H1 (cell line): ENCODE measurements at regions not wholly inside any gene's neighbourhood (a gene's known extent, or its start where the extent isn't known, plus 50 kb on each side); places are given as distances from the start of the nearest gene placed in this dataset.
A peak's percentile ranks its signal among the peaks of the same experiment; 100 is the strongest.

ENCODE experiments used
- CTCF ChIA-PET: fragments of 300-600 bp; sonication (Branson Sonifier 250); formaldehyde crosslinking; loops from one replicate; lab custom pipeline; 2021; ENCODE audit not compliant: partially characterized antibody; lab: Charles Lee
- POLR2A ChIA-PET: fragments of 300-600 bp; sonication (Branson Sonifier 250); formaldehyde crosslinking; loops from one replicate; lab custom pipeline; 2021; ENCODE audit warnings: inconsistent platforms; ENCODE audit not compliant: partially characterized antibody; lab: Charles Lee
- DNase-seq, 2 experiments: peaks; one replicate each; pipeline versions ENCODE4 v3.0.0 to v3.0.0-alpha.2; 2010 to 2022; ENCODE audit warnings: low spot score in 2 of 2, low read depth in 1 of 2, mixed read lengths in 1 of 2
- FAIRE-seq: peaks from 2 replicates; lab custom pipeline; 2011; peaks lifted over from hg19 to GRCh38; lab: Jason Lieb, UNC
- H2AFZ ChIP-seq: 2 replicates; pipeline ENCODE4 v1.8.1; 2012; ENCODE audit warnings: low read length, inconsistent platforms
- H2AK5ac ChIP-seq: 2 replicates; pipeline ENCODE4 v1.6.1; 2013; ENCODE audit warnings: low read depth, low read length
- H2BK120ac ChIP-seq: replicated peaks from 2 replicates; pipeline ENCODE3; 2013; ENCODE audit warnings: low read depth, low read length, inconsistent platforms
- H2BK12ac ChIP-seq: 2 replicates; pipeline ENCODE4 v1.6.1; 2013; ENCODE audit warnings: low read depth, low read length
- H2BK15ac ChIP-seq: 2 replicates; pipeline ENCODE4 v1.6.1; 2013; ENCODE audit warnings: low read length
- H2BK20ac ChIP-seq: 2 replicates; pipeline ENCODE4 v1.6.1; 2013; ENCODE audit warnings: low read length
- H2BK5ac ChIP-seq: 2 replicates; pipeline ENCODE4 v1.6.1; 2013; ENCODE audit warnings: low read depth, low read length
- H3K14ac ChIP-seq: 2 replicates; pipeline ENCODE4 v1.6.1; 2013; ENCODE audit warnings: inconsistent platforms; ENCODE audit not compliant: insufficient read length
- H3K18ac ChIP-seq: 2 replicates; pipeline ENCODE4 v1.6.1; 2013; ENCODE audit warnings: low read length; ENCODE audit errors: extremely low read depth
- H3K23ac ChIP-seq: 2 replicates; pipeline ENCODE4 v1.6.1; 2013; ENCODE audit warnings: inconsistent platforms; ENCODE audit not compliant: insufficient read length
- H3K23me2 ChIP-seq: 2 replicates; pipeline ENCODE4 v1.6.1; 2013; ENCODE audit warnings: low read depth, low read length
- H3K27ac ChIP-seq: 2 replicates; pipeline ENCODE4 v1.6.1; 2011; ENCODE audit warnings: low read depth, low read length, inconsistent platforms
- H3K27me3 ChIP-seq, 4 experiments: replicated peaks in 1 of 4; 1 replicate in 1 of 4; 2 replicates in 3 of 4; pipeline versions ENCODE4 v1.6.1 to v1.8.1; 2011 to 2013; ENCODE audit warnings: low read length in 3 of 4, mild to moderate bottlenecking in 3 of 4, inconsistent platforms in 2 of 4, mixed read lengths in 2 of 4, moderate library complexity in 1 of 4; ENCODE audit not compliant: control insufficient read depth in 3 of 4, insufficient read depth in 3 of 4; ENCODE audit errors: extremely low read depth in 1 of 4
- H3K36me3 ChIP-seq, 4 experiments: 2 replicates each; pipeline versions ENCODE4 v1.6.1 to v1.8.1; 2011 to 2013; ENCODE audit warnings: mild to moderate bottlenecking in 4 of 4, low read length in 3 of 4, moderate library complexity in 2 of 4, control low read depth in 1 of 4, inconsistent platforms in 1 of 4; ENCODE audit not compliant: insufficient read depth in 4 of 4, control insufficient read depth in 2 of 4
- H3K4ac ChIP-seq: replicated peaks from 2 replicates; pipeline ENCODE3; 2013; ENCODE audit warnings: low read length, low read depth, mixed read lengths, inconsistent platforms; ENCODE audit not compliant: insufficient read length
- H3K4me1 ChIP-seq, 4 experiments: replicated peaks in 1 of 4; 1 replicate in 1 of 4; 2 replicates in 3 of 4; pipeline versions ENCODE4 v1.6.1 to v1.8.1; 2011 to 2013; ENCODE audit warnings: low read length in 3 of 4, inconsistent platforms in 2 of 4, mixed read lengths in 1 of 4; ENCODE audit not compliant: insufficient read depth in 4 of 4, control insufficient read depth in 3 of 4
- H3K4me2 ChIP-seq, 2 experiments: 2 replicates each; pipeline versions ENCODE4 v1.6.1 to v1.8.1; 2011 to 2013; ENCODE audit warnings: low read depth in 2 of 2, low read length in 2 of 2, control low read depth in 1 of 2, inconsistent platforms in 1 of 2, mild to moderate bottlenecking in 1 of 2; ENCODE audit not compliant: insufficient read depth in 1 of 2
- H3K4me3 ChIP-seq, 4 experiments: fragments of 200-600, 300-600 bp in 1 of 4; sonication (generic), shearing (Covaris generic), sonication (Bioruptor Twin) in 1 of 4; 2 replicates each; pipeline versions ENCODE4 v1.5.1 to v1.8.1; 2011 to 2016; ENCODE audit warnings: low read length in 4 of 4, low read depth in 3 of 4, control low read depth in 2 of 4, inconsistent platforms in 2 of 4, mild to moderate bottlenecking in 2 of 4, mixed read lengths in 1 of 4, moderate library complexity in 1 of 4; ENCODE audit not compliant: insufficient read depth in 2 of 4; ENCODE audit errors: extremely low read depth in 1 of 4
- H3K56ac ChIP-seq: replicated peaks from 2 replicates; pipeline ENCODE3; 2013; ENCODE audit warnings: low read depth, mild to moderate bottlenecking, mixed read lengths, low read length, inconsistent platforms; ENCODE audit not compliant: insufficient read length
- H3K79me1 ChIP-seq: 2 replicates; pipeline ENCODE4 v1.6.1; 2013; ENCODE audit warnings: low read depth, low read length, control low read depth
- H3K79me2 ChIP-seq, 2 experiments: 2 replicates each; pipeline versions ENCODE4 v1.6.1 to v1.8.1; 2012 to 2013; ENCODE audit warnings: low read length in 2 of 2, mild to moderate bottlenecking in 2 of 2, inconsistent platforms in 1 of 2; ENCODE audit not compliant: insufficient read depth in 2 of 2, control insufficient read depth in 1 of 2
- H3K9ac ChIP-seq, 4 experiments: replicated peaks in 1 of 4; 1 replicate in 1 of 4; 2 replicates in 3 of 4; pipeline versions ENCODE4 v1.6.1 to v1.8.1; 2011 to 2013; ENCODE audit warnings: low read depth in 3 of 4, low read length in 3 of 4, control low read depth in 2 of 4, mild to moderate bottlenecking in 2 of 4, moderate library complexity in 2 of 4, inconsistent platforms in 1 of 4; ENCODE audit errors: extremely low read depth in 1 of 4
- H3K9me3 ChIP-seq, 2 experiments: 2 replicates each; pipeline versions ENCODE4 v1.6.1 to v1.8.1; 2012 to 2013; ENCODE audit warnings: mild to moderate bottlenecking in 2 of 2, moderate library complexity in 2 of 2, control low read depth in 1 of 2, inconsistent platforms in 1 of 2, low read depth in 1 of 2, low read length in 1 of 2, mixed read lengths in 1 of 2; ENCODE audit not compliant: insufficient read depth in 2 of 2
- H4K20me1 ChIP-seq, 2 experiments: replicated peaks in 1 of 2; 2 replicates each; pipeline versions ENCODE3 to v1.8.1; 2011 to 2013; ENCODE audit warnings: inconsistent platforms in 2 of 2, low read length in 2 of 2, mild to moderate bottlenecking in 1 of 2; ENCODE audit not compliant: insufficient read depth in 2 of 2, control insufficient read depth in 1 of 2
- H4K5ac ChIP-seq: 2 replicates; pipeline ENCODE4 v1.6.1; 2013; ENCODE audit warnings: low read length, low read depth, mixed read lengths, inconsistent platforms; ENCODE audit not compliant: insufficient read length
- H4K8ac ChIP-seq: 2 replicates; pipeline ENCODE4 v1.8.0; 2013; ENCODE audit warnings: mild to moderate bottlenecking, moderate library complexity, low read length, inconsistent platforms; ENCODE audit not compliant: insufficient read depth; ENCODE audit errors: extremely low read depth
- H4K91ac ChIP-seq: replicated peaks from 2 replicates; pipeline ENCODE3; 2013; ENCODE audit warnings: low read length, mixed read lengths, inconsistent platforms; ENCODE audit not compliant: insufficient read length
- ASH2L ChIP-seq: fragments of 200-600, 300-600 bp; sonication (generic); IDR thresholded peaks from one replicate; pipeline ENCODE4 v1.7.1; 2017; ENCODE audit warnings: low read length
- BRCA1 ChIP-seq: IDR thresholded peaks from 2 replicates; pipeline ENCODE4 v1.6.1; 2012; ENCODE audit warnings: low read depth, low read length, improper control_type of control experiment
- CBX5 ChIP-seq: fragments of 300-800, 300-1000 bp; sonication (generic); IDR thresholded peaks from 2 replicates; pipeline ENCODE4 v1.7.1; 2016; ENCODE audit warnings: antibody characterized with exemption, low read length, low read depth
- CBX8 ChIP-seq: fragments of 300-800, 300-1000 bp; sonication (generic); IDR thresholded peaks from 2 replicates; pipeline ENCODE4 v1.7.1; 2016; ENCODE audit warnings: low read depth, low read length, borderline replicate concordance
- MAFK ChIP-seq: IDR thresholded peaks from 2 replicates; pipeline ENCODE4 v1.6.1; 2012; ENCODE audit warnings: low read depth, mild to moderate bottlenecking, improper control_type of control experiment, low read length
- NANOG ChIP-seq: IDR thresholded peaks from 2 replicates; pipeline ENCODE4 v1.6.1; 2011; ENCODE audit warnings: low read length, low read depth, mild to moderate bottlenecking, inconsistent platforms; ENCODE audit not compliant: insufficient read depth, poor library complexity, severe bottlenecking
- POU5F1 ChIP-seq: IDR thresholded peaks from 2 replicates; pipeline ENCODE4 v1.6.1; 2011; ENCODE audit warnings: low read depth, mild to moderate bottlenecking, low read length, moderate library complexity
- RFX5 ChIP-seq: IDR thresholded peaks from 2 replicates; pipeline ENCODE4 v1.6.1; 2011; ENCODE audit warnings: low read depth, low read length, improper control_type of control experiment, borderline replicate concordance
- SIRT6 ChIP-seq: IDR thresholded peaks from one replicate; pipeline ENCODE4 v1.7.1; 2012; ENCODE audit warnings: low read length, inconsistent platforms
- SIX5 ChIP-seq: IDR thresholded peaks from 2 replicates; pipeline ENCODE4 v1.6.1; 2011; ENCODE audit warnings: mild to moderate bottlenecking, low read depth, low read length
- SP2 ChIP-seq: IDR thresholded peaks from 2 replicates; pipeline ENCODE4 v1.6.1; 2012; ENCODE audit warnings: mild to moderate bottlenecking, low read length, inconsistent platforms
- TAF7 ChIP-seq: optimal IDR thresholded peaks from 2 replicates; pipeline ENCODE3; 2011; ENCODE audit warnings: low read depth, mild to moderate bottlenecking, inconsistent platforms, low read length, moderate library complexity, borderline replicate concordance
- USF2 ChIP-seq: IDR thresholded peaks from 2 replicates; pipeline ENCODE4 v1.6.1; 2011; ENCODE audit warnings: low read length, improper control_type of control experiment
- WGBS, 2 experiments: shearing (Covaris generic) in 1 of 2; methylation state at CpG; one replicate each; pipeline versions ENCODE4 v1.1.6 to v1.1.7; 2013 to 2015; ENCODE audit warnings: low lambda C conversion rate in 2 of 2, mixed read lengths in 2 of 2, inconsistent platforms in 1 of 2, low coverage in 1 of 2, missing lambda C conversion rate in 1 of 2; ENCODE audit not compliant: insufficient replicate concordance in 2 of 2, insufficient coverage in 1 of 2, insufficient read length in 1 of 2; ENCODE audit errors: extremely low coverage in 1 of 2, missing lambda C conversion rate in 1 of 2; 5-methylcytosine and 5-hydroxymethylcytosine counted together

- no peak overlapping the region for H2AK5ac ChIP-seq
- ChIA-PET POLR2A (no interaction called here), CTCF (no interaction called here)
- no peak overlapping the region for H3K23ac ChIP-seq
- no peaks in the 10 kb centered on the region; a peak in 1 of 4 replicates for H3K9me3 ChIP-seq
- H3K79me2 ChIP-seq = no peaks in the 10 kb centered on the region
- H3K27me3 ChIP-seq = no peaks in the 10 kb centered on the region
- no peak for DNase-seq
- no peak overlapping the region for H4K91ac ChIP-seq
- H3K79me1 ChIP-seq = no peaks in the 10 kb centered on the region
- H3K14ac ChIP-seq = no peak overlapping the region
- H3K9ac ChIP-seq = no peak overlapping the region
- H3K56ac ChIP-seq = no peak overlapping the region
- no peak overlapping the region for H3K18ac ChIP-seq
- peak overlapping the region; percentile 62; the same call in 1 of the 2 replicates for H2AFZ ChIP-seq
- no peak overlapping the region for H2BK15ac ChIP-seq
- H2BK5ac ChIP-seq = no peak overlapping the region
- H4K20me1 ChIP-seq = no peaks in the 10 kb centered on the region
- H3K23me2 ChIP-seq = no peaks in the 10 kb centered on the region
- no peak overlapping the region for H3K4ac ChIP-seq
- H3K4me2 ChIP-seq = no peak overlapping the region
- H2BK120ac ChIP-seq = no peak overlapping the region
- no peaks in the 10 kb centered on the region for H3K36me3 ChIP-seq
- no peak overlapping the region for H4K8ac ChIP-seq
- no peak overlapping the region for H3K27ac ChIP-seq
- H2BK12ac ChIP-seq = no peak overlapping the region
- WGBS, 2 experiments = 41% methylated on average over 6 of the region's 6 CpGs; no CpG with 5 or more reads in 1 of the 2 experiments
- no peak overlapping the region for H4K5ac ChIP-seq
- H3K4me3 ChIP-seq = peak overlapping the region in 2 of 4 experiments; percentile 11 to 36; a peak in 2 of 8 replicates
- H3K4me1 ChIP-seq = no peaks in the 10 kb centered on the region
- FAIRE-seq = no peak
- TF ChIP-seq POU5F1 (no peak), BRCA1 (no peak), NANOG (no peak), ASH2L (no peak), SP2 (no peak), MAFK (no peak), TAF7 (no peak), CBX5 (no peak), USF2 (peak; percentile 58), SIX5 (peak; percentile 33; the same call in 1 of the 2 replicates), SIRT6 (no peak), CBX8 (no peak), RFX5 (no peak)
- H2BK20ac ChIP-seq = no peak overlapping the region
Measured at GRCh38 chrY:12431546-12431945, 269.5 kb upstream of the USP9Y start.
